HUDEP-2 (cell line): ENCODE measurements at regions not wholly inside any gene's neighbourhood (a gene's known extent, or its start where the extent isn't known, plus 50 kb on each side); places are given as distances from the start of the nearest gene placed in this dataset.

ENCODE experiments used
- DNase-seq, 76 experiments: peaks; one replicate each; lab custom pipeline; 2025; ENCODE audit not compliant: unreplicated experiment in 76 of 76; lab: John Stamatoyannopoulos, UW

DNA sequence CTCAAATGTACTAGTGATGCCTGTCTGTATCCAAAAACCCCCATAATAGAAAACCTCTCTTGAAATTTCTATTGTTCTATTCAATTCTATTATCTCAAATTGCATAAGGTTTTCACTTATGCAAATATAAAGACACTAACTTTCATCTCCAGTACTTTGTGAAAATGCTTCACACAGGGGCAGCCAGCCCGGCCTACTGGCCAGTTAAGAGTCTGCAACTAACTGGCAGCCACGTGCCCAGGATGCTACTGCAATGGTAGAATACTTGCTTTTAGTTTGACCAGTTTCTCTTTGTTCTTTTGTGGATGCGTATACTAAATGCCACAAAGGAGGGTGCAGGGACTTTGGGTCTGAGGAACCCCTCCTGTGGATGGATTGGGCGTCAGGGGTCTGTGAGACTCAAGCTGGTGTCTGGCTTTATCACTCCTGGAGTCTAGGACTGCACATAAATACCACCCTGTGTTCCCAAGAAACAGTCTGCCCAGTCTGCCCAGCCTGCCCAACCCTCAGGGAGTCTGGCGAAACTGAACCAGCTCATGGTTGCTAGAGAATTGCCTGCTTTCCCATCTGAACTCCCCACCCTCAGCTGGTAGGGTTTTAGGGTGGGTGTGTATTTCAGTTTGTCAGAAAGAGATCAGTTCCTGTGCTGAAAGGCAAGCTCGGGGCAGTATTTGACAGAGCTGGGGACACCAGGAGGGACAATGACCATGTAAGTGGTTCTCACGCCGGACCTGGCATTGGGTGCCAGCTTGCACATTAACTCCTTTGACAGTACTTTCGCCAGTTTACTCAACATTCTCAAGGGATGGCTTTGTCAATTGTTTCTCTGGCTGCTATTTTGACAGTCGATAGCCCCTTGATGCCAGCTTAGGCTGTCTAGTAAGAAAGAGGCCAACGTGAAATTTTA, 558.2 kb upstream of the JAG1 start:
- DNase-seq: no peak

DNA sequence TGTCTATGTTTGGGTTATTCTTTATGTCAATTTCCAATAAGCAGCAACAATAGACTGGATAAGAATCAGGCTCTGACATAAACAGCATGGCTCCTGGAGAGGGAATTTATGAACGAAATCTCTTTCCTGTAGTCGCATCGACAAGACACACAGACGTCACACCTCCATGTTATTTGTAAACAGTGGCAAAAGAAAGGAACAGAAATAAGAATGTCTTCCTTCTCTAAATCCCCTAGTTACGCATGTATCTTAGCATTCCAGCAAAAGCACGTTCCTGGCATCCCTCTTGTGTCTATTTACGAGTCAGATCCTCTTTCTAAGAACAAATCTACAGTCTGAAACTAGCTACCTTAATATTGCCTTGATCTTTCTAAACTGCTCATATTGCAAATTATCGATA, 559.1 kb upstream of the JAG1 start:
- DNase-seq: no peak

DNA sequence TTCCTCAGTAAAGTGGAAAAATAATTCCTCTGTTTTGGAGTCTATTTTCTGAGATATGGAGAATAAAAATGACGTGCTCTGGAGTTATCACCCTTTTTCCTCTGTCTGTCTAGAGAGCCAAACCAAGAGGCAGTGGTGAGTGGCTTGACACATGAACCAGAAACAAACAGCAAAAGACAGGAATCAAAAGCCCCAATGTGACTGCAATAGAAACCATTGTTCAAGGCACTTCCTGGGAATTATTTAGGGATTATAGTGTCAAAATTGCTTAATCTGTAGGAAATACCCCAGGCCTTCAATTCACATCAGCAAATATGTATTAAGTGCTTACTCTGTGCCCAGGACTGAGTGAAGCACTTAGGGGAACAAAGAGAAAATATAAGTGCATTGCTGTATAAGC, 560.4 kb upstream of the JAG1 start:
- DNase-seq: no peak

DNA sequence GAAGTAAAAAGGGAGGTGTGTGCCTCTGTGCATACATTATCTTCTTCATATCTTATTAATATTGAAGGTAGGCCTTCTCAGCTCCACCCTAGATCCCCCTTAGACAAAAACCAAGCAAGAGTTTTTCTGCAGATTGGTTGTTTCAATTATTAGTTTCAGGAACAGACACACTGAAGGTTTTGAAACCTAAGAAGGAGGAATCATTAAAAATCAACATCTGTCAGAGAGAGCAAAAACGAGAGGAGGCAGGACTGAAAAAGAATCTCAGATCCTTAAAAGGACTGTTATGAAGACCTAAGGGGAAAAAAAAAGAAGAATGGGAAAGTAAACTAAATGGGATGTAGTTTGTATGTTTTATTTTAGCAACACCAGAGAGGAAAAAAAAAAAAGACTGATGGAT, 560.8 kb upstream of the JAG1 start:
- no peak for DNase-seq

DNA sequence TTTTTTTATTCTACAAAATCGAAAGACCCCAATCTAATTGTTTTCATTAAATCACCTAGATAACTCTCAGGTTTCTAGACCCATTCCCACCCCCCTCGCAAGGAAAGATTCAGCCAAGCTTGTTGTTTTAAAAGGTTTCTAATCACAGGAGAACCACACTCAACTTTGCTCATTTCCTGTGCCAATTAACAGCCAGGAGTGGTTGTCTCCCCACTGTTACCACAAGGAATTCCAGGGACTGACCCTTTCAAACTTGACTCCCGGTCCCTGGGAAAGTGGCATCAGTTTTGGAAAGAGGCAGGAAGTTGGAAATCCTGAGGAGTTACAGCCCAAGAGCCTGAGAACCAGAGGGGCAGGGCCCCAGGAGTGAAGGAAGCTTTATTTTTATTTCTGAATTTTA, 561.3 kb upstream of the JAG1 start:
- no peak for DNase-seq

DNA sequence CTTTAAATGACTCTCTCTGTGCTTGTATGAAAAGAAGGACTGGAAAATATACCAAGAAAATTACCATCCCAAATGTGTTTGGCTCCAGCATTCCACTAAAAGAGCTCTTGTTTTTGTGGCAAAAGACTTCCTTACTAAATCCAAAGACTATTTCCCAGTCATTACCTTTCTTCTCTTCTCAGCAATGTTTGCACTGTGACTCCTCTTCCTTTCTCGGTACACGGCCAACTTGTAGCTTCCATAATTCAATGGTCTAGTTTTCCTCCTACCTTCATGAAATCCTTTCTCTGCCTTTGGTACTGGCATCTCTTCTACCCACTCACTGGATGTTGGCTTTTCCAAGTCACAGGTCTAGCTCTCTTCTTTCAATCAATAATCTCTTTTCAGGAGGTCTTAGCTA, 568.5 kb upstream of the JAG1 start:
- DNase-seq: no peak

DNA sequence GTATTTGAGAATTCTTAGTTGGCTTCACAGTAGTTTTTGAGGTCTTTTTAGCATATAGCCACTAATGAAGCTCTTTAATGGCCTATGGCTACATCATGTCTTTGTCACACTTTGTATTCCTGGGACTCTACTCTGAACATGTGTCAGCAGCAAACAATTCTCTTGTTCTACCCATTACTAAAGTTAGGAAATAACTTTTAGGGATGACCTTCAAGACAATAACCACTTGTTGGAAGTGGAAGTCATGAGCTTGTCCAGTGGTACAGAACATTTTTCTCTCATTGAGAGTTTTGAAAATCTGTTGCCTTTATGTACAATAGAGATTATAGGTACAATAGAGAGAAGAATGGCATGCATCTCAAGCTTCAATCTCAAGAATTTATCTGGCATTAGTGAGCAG, 571.6 kb upstream of the JAG1 start:
- no peak for DNase-seq

DNA sequence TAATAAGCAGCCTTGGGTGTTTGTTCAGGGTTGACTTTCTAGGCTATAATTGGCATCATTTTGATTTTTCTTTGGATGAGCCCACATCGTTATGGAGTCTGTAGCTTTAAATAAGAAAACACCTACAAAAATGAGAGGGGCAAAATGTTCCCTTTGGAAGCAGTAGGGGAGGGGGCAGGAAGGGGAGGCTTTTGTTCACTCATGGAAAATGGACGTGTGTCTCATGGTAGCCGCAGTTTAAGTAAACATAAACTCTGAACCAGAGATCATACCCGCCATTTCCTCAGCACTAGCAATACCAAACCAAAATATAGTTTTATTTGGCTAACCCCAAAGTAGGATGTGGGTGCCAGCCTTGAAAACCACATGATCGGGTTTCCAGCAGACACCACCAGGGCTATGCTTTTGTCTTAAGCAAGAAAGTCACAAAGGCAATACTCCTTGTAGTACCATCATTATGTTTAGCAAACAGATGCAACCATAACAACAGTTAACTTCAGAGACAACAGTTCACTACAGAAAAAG, 572.5 kb upstream of the JAG1 start:
- no peak for DNase-seq

DNA sequence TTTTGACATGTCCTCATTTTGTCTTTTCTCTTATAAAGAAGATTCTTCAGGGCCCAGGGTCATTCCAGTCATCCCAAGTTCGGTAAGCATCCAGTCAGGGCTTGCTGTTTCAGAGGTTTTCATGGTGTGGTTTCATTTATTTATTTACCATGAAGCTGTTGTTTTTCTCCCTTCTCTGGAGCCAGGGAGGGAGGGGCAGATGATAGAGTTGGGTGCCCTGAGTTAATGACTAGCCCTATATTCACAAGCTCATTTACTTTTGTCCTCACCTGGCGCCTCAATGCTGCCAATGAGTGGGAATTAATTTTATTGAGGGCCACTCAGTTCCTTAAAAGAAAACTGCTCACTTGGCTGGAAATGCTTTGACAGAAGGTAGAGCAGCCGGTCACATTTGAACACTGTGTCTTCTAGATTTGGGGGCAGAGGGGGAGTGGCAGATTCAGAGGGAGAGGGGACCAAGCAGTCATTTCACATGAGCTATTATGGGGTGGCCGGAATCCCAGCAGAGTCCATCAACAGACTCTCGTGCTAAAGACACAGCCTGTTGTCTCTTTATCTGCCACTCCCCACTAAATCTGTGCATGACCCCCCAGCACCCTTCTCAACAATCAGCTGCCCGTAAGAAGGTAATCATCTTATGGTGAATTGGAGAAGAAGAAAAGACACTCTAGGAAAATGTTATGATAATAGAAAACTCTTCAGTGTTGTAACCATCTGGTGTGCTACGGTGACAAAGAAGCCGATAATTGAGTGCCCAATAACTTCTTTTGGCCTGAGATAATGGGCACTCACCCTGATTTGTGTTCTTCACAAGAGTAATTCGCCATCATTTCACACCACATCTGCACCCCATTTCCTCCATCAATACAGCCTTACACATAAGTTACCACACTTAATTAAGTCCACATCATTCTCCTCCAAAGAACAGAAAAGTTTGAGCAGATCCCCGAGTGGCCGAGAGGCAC, 573.5 kb upstream of the JAG1 start:
- DNase-seq: no peak

DNA sequence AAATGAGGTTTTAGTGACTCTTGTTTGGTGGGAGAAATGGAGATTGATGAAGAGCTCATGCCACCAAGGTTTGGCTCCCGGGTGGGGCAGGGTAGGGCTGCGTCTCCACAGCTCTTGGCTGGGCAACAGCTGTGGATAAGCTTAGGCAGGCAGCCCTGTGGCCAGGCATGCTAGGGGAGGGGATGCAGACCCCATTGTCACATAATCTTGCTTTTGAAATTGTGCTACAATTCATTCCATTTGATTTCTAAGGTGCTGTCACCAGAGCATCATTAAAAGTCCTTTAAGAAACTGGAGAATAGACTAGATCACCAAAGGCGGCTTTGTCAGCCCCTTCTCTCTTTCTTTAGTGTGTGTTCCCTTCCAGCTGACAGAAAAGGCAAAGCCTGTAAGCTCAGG, 574.2 kb upstream of the JAG1 start:
- no peak for DNase-seq

DNA sequence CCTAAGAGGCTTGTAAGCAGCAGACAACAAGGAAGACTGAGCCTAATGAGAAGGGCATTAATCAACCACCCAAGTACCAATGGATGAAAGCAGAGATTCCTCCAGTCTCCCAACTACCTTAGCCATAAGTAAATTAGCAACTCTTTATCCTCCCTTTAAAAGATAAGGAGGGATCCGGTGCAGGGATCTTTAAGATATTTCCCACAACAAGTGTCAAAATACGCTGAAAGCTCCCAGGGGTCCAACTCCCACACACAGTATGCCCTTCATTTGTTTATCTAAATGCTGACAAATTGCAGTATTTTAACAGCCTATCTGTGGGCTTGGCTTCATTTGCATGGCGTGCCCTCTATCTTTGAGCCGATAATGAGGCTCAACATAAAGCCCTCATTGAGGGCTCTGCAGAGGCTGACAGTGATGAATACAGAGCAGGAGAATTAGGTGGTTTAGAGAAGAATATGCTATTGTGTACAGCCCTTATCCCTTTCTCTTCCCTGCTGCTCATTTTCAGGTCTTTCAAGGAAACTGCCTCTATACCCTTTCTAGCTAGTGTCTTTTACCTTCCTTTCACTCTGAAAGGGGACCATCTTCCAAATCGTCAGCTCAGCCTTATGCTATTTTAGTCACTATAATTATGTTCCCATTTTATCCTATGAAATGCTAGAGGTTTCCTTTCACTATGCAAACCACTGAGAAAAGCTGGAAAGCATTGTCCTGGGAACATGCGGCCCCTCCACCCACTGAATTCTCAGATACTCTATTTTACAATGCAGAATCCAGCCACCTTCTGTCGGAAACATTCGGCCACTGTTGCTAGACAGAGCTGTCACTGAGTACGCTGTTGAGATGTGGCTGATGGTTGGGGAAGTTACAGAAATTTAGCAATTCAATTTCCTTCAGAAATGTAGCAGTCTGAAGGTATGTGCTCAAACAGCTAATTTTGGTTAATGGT, 575.2 kb upstream of the JAG1 start:
- DNase-seq: no peak

DNA sequence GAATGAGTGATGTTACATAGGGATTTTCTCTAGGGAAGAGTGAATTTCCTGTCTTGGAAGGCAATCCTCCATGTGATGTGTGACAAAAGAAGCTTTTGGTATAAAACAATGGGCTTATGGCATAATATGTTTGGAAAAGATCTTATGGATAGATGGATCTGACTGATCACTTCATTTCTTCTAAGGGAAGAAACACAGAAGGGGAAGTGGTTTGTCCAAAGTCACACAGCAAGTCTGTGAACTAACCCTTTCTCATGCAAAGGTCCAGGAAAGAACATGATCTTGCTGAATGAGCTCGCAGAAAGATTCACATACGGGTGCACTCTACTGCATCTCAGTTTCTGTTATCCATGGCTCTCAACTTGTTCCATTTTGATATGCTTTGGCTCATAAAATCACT, 575.9 kb upstream of the JAG1 start:
- DNase-seq: no peak

DNA sequence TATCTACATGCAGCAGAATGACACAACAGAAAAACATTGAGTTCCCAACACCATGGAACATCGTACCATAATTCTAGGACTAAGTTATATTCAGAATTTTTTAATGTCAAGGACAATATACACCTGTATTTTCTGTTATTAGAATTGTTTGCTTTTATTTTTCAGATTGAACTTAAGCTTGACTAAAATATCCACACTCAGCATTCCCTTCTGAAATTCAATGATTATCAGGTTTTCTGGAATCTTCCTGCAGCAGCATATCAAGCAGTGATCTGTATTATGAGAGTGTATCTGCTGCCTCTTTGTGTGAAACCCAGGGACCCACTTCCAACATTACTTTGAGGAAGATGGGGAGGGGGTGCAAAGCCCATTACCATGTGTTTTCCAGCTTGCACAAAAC, 578.6 kb upstream of the JAG1 start:
- DNase-seq: no peak

DNA sequence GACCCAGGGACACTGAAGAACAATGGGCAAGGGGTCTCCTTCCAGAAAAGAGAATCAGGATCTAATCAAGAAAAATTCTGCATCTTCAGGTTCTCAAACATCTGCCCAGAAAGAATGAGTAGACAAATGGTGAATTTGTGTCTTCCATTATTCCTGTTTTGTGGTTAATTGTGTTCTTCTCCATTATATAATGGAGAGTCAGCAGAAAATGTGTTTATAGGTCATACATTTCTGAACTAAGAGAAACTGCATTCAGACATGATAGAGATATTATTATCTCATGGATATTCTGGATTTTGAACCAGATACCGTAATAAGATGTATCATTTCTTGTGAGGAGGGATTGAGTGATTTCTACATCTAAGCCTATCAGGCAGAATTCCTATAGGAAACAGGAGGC, 581.7 kb upstream of the JAG1 start:
- no peak for DNase-seq

DNA sequence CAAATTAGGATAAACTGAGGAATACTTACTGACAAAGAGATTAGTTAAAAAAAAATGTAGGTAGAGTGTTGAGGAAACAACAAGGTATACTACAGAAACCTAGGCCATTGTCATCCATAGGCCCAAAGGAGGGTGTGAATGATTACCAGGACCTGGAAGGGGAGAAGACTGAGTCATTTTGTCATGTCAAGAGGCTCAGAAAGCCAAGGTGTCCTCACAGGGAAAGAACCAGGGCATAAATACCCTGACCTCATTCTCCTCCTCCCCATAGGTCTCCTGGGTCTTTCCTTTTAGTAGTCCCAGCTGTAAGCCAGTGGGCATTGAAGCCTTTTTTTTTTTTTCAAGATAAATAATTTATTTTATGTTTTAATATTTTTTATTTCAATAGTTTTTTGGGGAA, 582.1 kb upstream of the JAG1 start:
- DNase-seq: no peak

DNA sequence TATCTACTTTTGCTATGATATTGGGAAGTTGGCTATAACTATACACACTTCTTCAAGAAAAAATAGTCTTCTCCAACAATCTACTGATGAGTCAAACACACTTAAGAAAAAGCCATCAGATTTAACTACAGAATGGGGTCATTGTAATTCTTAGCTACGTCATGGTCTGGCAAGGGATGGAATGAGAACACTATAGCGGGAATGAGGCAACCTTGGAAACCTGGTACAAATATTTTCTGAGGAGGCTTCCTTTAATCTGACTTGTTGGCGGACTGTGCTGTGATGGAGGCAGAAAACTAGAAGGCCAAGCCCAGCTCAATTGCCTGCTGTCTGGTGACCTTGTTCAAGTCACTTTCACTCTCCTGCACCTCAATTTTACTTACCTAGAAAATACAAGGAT, 586.8 kb upstream of the JAG1 start:
- DNase-seq: no peak

DNA sequence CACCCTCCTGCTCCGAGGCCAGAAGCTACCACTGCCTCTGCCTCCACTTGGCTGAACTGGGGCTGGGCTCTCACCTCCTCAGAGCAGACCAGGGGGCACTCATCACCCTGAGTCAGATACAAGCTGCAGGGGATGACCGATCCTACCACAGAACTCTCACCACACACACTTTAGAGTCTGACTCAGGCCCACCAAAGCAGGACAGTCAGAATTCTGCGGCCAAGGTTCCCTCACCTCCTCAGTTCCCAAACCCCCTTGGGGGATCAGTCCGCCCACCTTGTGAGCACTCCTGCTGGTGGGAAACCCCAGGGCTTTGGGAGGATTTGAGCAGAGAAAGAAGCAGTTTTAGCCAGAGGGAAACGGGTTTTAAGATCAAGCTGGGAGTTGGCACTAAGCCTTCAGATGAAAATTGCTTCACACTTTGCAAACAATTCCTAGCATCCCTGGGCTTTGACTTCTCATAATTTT, 587.8 kb upstream of the JAG1 start:
- DNase-seq: no peak

DNA sequence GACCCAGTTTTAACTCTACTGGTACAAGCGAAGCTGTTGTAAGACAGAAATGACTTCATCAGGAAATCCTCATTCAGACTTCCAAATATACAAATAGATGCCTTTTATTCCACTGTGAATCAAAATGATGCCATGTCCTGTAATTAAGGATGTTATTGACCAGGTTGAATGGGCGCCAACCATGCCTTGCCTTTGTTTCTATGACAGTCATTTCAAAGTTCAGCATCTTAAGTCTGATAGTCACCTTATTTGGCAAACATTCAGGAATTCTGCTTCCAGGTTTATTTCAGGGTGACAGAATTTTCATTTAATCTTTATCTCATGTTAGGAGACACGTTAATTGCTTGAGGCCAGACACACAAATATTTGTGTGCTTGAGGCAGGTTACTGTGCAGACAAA, 592.8 kb upstream of the JAG1 start:
- DNase-seq: no peak

DNA sequence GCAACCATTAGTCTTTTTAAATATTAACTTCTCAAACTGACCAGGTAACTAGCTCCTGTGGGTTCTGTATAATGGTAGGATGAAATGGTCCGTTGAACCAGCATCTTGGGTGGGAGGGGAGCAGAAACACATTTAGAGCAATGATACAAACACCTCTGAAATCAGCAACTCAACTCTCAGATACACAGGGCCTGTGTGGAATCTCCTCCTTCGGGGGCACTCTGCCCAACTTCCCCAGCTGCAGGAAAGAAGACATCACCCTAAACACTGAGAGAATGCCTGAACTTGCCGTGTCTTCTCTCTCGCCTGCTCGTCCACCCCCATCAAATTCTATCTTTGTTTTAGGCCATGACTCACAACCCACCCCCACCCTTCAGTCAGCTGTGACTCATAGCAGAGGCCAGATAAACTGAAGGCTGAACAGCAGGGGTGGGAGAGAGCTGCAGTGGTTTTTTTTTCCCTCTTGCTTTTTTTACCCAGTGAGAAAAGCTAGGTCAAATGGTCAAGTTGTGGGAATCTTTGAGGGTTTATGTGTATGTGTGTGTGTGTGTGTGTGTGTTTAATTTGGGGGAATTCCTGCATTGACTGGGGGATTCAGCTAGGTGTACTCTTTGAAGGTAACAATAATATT, 593.4 kb upstream of the JAG1 start:
- peak in 31 of 76 experiments; percentile 1 to 70 (median 25) for DNase-seq
